ENCODE measurements at regions not wholly inside any gene's neighbourhood (a gene's known extent, or its start where the extent isn't known, plus 50 kb on each side); places are given as distances from the start of the nearest gene placed in this dataset.
"Not testable (repeated sequence)": the region's sequence is repeated elsewhere in the genome, so short reads cannot be mapped to it uniquely, and the experiment has no call there.

- DNase-seq (ENCODE audit: low read depth): no peak
These were observed 187.6 kb downstream of the TUBA3C start for GRCh38 chr13:18993884-18994660.

DNA sequence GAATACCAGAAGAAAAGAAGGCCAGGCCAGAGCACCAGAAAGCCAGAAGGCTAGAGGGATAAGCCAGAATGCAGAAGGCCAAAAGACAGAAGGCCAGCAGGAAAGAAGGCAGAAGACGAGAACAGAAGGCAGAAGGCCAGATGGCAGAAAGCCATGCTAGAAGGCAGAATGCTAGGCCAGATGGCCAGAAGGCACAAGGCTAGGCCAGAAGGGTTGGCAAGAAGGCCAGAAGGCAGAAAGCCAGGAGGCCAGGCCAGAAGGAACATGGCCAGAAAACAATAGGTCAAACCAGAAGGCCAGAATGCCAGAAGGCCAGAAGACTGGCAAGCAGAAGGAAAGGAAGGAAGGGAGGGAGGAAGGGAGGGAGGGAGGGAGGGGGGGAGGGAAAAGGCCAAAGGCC is 188.8 kb downstream of the TUBA3C start:
- DNase-seq (ENCODE audit: low read depth): no peak

DNA sequence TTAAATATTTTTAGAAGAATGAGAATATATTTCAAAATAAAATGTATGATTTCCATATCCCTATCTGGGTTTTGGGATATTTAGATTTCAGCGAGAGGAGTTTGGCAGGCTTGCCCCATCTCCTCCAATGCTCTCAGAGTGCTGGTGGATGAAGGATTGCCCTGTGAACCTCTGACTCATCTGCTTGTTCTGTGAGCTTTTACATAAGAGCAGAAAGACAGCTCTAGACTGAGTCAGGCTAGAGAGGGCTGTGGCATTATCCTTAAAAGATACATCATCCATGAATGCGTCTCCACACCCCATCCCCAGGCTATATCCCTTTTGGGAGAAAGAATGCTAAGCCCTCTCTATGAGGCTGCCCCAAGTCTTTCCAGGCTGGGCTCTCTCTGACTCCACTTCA is 190.6 kb downstream of the TUBA3C start:
- DNase-seq (ENCODE audit: low read depth): no peak

DNA sequence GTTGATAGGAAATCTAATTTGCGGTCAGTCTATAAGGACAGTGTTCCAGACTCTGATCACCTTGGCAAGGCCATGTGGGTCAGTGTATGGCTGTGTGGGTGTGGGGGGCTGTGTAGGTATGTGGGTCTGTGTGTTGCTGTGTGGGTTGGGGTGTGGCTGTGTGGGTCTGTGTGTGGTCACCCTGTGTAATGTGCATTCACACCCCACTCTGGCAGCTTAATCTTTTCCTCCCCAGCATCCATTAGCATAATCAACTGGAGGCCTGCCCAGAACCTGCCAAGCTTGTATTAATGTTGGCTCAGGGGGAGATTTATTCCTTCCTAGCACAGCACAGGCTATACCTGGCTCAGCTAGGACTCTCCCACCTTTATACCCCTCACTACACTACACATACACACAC is 203.2 kb downstream of the TUBA3C start:
- no peak for DNase-seq (ENCODE audit: low read depth)

GRCh38 chr13:18977857-18978256 is 203.8 kb downstream of the TUBA3C start:
- no peak for DNase-seq (ENCODE audit: low read depth)

- DNase-seq (ENCODE audit: low read depth): no peak
These were observed 209.9 kb downstream of the TUBA3C start for GRCh38 chr13:18971576-18972219.

- no peak for DNase-seq (ENCODE audit: low read depth)
These were observed 216.2 kb downstream of the TUBA3C start for GRCh38 chr13:18965347-18965855.

DNA sequence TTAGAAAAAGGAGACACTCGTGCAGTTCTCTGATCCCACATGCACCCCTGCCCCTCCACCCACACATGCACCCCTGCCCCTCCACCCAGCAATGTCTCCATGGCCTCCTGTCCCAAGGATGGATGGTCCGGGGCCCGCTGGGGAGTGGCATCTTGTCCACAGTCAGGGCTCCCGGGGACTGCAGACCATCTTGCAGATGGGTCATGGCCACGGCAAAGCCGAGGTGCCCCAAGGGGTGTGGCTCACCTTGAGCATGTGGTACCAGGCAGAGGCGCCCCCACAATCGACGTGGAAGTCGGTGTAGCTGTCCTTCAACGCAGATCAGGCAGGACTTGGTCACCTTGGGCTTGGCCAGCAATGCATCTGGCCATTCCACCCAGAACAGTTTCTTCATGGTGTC is 216.7 kb downstream of the TUBA3C start:
- DNase-seq (ENCODE audit: low read depth): no peak

- not testable (repeated sequence) for DNase-seq (ENCODE audit: low read depth)
These were observed 217.9 kb downstream of the TUBA3C start for GRCh38 chr13:18963684-18964083.

DNA sequence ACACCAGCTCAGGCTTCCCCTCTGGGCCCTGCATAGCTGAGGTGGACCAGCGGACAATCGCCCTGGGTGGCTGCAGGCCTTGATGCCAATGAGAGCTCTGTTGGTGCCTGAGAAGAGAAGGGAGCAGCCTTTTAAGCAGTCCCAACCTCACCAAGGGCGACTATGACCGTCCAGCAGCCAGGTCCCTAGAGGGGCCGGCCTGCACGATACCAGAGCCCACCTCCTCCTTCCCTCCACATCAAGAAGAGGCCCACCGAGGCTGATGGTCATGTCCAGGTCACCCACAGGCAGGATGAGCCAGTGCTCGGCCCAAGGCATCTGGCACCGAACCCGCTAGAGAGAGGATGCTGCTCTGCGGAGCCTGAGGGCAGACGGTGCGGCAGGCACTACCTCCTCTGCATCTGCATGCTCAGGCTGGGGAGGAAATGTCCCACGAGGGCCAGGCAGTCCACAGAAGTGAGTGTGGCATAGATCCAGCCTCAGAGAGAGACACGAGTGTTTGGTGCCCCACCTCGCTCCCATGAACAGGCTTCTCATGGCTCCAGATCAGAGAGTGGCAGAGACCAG is 219.4 kb downstream of the TUBA3C start:
- no peak for DNase-seq (ENCODE audit: low read depth)

GRCh38 chr13:18961383-18962117 is 220.1 kb downstream of the TUBA3C start:
- DNase-seq (ENCODE audit: low read depth): no peak

- DNase-seq (ENCODE audit: low read depth): no peak
These were observed 220.9 kb downstream of the TUBA3C start for GRCh38 chr13:18960637-18961227.

GRCh38 chr13:18959996-18960395 is 221.6 kb downstream of the TUBA3C start:
- DNase-seq (ENCODE audit: low read depth): no peak

GRCh38 chr13:18959229-18959628 is 222.4 kb downstream of the TUBA3C start:
- DNase-seq (ENCODE audit: low read depth): no peak

DNA sequence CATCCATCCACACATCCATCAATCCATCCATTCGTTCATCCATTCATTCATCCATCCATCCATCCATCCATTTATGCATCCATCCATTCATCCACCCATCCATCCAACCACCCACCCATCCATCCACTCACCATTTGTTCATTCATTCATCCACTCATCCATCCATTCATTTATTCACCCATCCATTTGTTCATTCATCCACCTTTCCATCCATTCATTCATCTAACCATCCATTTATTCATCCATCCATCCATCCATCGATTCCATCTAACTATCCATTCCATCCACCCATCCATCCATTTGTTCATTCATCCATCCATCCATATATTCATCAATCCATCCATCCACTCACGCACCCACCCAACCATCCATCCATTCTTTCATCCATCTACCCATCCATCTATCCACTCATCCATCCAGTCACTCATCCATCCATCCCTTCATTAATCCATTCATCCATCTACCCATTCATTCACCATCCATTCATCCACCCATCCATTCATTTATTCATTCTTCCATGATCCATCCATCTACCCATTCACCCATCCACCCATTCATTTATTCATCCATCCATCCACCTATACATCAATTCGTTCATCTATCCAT is 225.0 kb downstream of the TUBA3C start:
- DNase-seq (ENCODE audit: low read depth): no peak

DNA sequence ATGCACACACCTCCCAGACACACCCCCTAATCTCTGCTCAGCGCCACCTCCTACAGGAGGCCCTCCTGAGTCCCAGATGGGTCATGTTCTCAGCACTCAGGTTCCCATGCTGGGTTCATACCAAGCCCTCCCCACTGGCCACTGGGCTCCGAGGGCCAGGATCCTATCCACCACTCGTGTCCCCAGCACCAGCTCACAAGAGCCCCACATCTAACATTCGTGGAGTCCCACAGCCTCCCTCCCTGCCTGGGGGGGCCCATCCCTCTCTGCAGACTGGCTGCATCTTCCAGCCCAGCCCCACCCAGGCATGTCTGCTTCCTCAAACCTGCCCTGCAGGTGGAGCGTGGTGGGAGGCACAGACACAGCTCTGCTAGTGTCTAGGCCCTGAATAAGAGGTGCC is 227.4 kb downstream of the TUBA3C start:
- DNase-seq (ENCODE audit: low read depth): no peak

- DNase-seq (ENCODE audit: low read depth): no peak
These were observed 228.3 kb downstream of the TUBA3C start for GRCh38 chr13:18953139-18953930.

GRCh38 chr13:18952225-18953016 is 229.2 kb downstream of the TUBA3C start:
- no peak for DNase-seq (ENCODE audit: low read depth)

DNA sequence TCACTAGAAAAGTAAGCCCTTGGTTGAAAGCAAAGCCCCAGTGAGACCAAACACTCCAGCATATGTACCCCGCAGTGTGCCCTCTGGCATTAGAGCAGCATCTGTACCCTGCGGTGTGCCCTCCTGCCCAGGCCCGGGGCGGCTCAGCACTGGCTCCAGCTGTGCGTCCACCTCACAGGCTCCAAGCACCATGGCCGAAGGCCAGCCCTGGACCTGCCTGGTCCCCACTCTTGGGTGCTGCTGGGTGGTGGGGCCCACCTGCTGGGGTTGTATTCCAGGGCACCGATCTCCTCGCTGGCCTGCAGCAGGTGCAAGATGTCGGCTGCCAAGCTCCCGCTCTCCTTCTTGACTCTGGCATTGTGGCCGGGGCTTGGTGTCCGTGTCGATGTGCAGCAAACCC is 230.2 kb downstream of the TUBA3C start:
- no peak for DNase-seq (ENCODE audit: low read depth)

DNA sequence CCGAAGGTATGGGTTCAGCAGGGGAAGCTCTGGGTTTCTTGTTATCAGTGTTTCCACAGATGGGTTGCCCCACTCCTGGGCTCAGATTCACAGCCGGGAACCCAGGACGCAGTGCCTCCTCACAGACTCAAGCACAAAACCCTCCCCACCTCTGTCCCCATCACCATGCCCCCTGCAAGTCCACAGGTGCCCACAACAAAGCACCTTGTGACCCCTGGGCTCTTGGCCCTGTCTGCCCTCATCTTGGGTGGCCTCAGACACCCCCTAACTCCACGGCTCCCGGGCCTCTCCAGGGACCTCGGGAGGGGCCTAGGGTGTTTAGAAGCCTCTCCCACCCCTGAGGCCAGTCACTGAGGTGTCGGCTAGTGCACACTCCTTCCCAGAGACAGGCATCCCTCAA is 231.7 kb downstream of the TUBA3C start:
- DNase-seq (ENCODE audit: low read depth): no peak

Measured in stimulated activated CD4-positive, alpha-beta T cell treated with anti-CD3 and anti-CD28 coated beads, Interleukin-2, amount 100 ng/mL, for 4 hours (primary cell).